Mesenchymal stem cell (in vitro differentiated cells and primary cell): ENCODE measurements at regions not wholly inside any gene's neighbourhood (a gene's known extent, or its start where the extent isn't known, plus 50 kb on each side); places are given as distances from the start of the nearest gene placed in this dataset.

Source experiments
- DNase-seq: peaks from one replicate; pipeline ENCODE4 v3.0.0-alpha.2; 2013
- H2AFZ ChIP-seq: one replicate; pipeline ENCODE4 v1.6.1; 2013; ENCODE audit warnings: low read depth, mild to moderate bottlenecking, control low read depth, inconsistent platforms, low read length, moderate library complexity
- H2AK5ac ChIP-seq: 2 replicates; pipeline ENCODE4 v1.6.1; 2013; ENCODE audit warnings: low read length, moderate library complexity, mild to moderate bottlenecking, inconsistent platforms; ENCODE audit not compliant: severe bottlenecking
- H2BK120ac ChIP-seq: one replicate; pipeline ENCODE4 v1.6.1; 2013; ENCODE audit warnings: low read depth, mild to moderate bottlenecking, inconsistent platforms, low read length, moderate library complexity
- H2BK12ac ChIP-seq, 2 experiments: one replicate each; pipeline ENCODE4 v1.6.1; 2013; ENCODE audit warnings: inconsistent platforms in 2 of 2, low read length in 2 of 2, mild to moderate bottlenecking in 2 of 2, moderate library complexity in 2 of 2, control low read depth in 1 of 2
- H2BK15ac ChIP-seq: one replicate; pipeline ENCODE4 v1.6.1; 2013; ENCODE audit warnings: mild to moderate bottlenecking, low read depth, inconsistent platforms; ENCODE audit not compliant: poor library complexity, severe bottlenecking
- H2BK5ac ChIP-seq: 2 replicates; pipeline ENCODE4 v1.6.1; 2013; ENCODE audit warnings: low read depth, mild to moderate bottlenecking, low read length, control low read depth, inconsistent platforms; ENCODE audit not compliant: poor library complexity, severe bottlenecking
- H3K14ac ChIP-seq, 2 experiments: one replicate each; pipeline ENCODE4 v1.6.1; 2013; ENCODE audit warnings: inconsistent platforms in 2 of 2, low read length in 2 of 2, control low read depth in 1 of 2, mild to moderate bottlenecking in 1 of 2, moderate library complexity in 1 of 2
- H3K18ac ChIP-seq, 2 experiments: one replicate each; pipeline ENCODE4 v1.6.1; 2013; ENCODE audit warnings: inconsistent platforms in 2 of 2, low read length in 2 of 2, control low read depth in 1 of 2, low read depth in 1 of 2, mild to moderate bottlenecking in 1 of 2
- H3K23ac ChIP-seq, 2 experiments: one replicate each; pipeline ENCODE4 v1.6.1; 2013; ENCODE audit warnings: inconsistent platforms in 2 of 2, low read length in 2 of 2, mild to moderate bottlenecking in 2 of 2, moderate library complexity in 2 of 2, control low read depth in 1 of 2
- H3K27ac ChIP-seq: 2 replicates; pipeline ENCODE4 v1.5.1; 2013; ENCODE audit warnings: mild to moderate bottlenecking, moderate library complexity, low read length, control low read depth, inconsistent platforms; ENCODE audit not compliant: poor library complexity, severe bottlenecking
- H3K27me3 ChIP-seq, 2 experiments: 2 replicates each; pipeline versions ENCODE4 v1.6.1 to v1.7.0; 2013; ENCODE audit warnings: low read length in 2 of 2, mild to moderate bottlenecking in 2 of 2, moderate library complexity in 2 of 2, control low read depth in 1 of 2, inconsistent platforms in 1 of 2; ENCODE audit not compliant: control insufficient read depth in 1 of 2, insufficient read depth in 1 of 2
- H3K36me3 ChIP-seq, 2 experiments: 2 replicates each; pipeline versions ENCODE4 v1.6.1 to v1.7.0; 2013; ENCODE audit warnings: low read length in 2 of 2, control low read depth in 1 of 2, inconsistent platforms in 1 of 2, low read depth in 1 of 2, mild to moderate bottlenecking in 1 of 2; ENCODE audit not compliant: insufficient read depth in 2 of 2, control insufficient read depth in 1 of 2
- H3K4ac ChIP-seq, 2 experiments: one replicate each; pipeline ENCODE4 v1.6.1; 2013; ENCODE audit warnings: inconsistent platforms in 2 of 2, low read length in 2 of 2, mild to moderate bottlenecking in 2 of 2, moderate library complexity in 2 of 2, control low read depth in 1 of 2, low read depth in 1 of 2
- H3K4me1 ChIP-seq: 2 replicates; pipeline ENCODE4 v1.6.1; 2013; ENCODE audit warnings: low read depth, low read length, control low read depth; ENCODE audit not compliant: control insufficient read depth, insufficient read depth
- H3K4me2 ChIP-seq: 2 replicates; pipeline ENCODE4 v1.6.1; 2013; ENCODE audit warnings: low read length, mild to moderate bottlenecking, inconsistent platforms; ENCODE audit not compliant: poor library complexity, severe bottlenecking
- H3K4me3 ChIP-seq, 2 experiments: 2 replicates each; pipeline versions ENCODE4 v1.5.1 to v1.7.0; 2013; ENCODE audit warnings: low read length in 2 of 2, mild to moderate bottlenecking in 2 of 2, control low read depth in 1 of 2, low read depth in 1 of 2; ENCODE audit not compliant: insufficient read depth in 1 of 2
- H3K79me1 ChIP-seq: replicated peaks from 2 replicates; pipeline ENCODE4 v1.6.1; 2013; ENCODE audit warnings: mild to moderate bottlenecking, control low read depth, low read length, inconsistent platforms; ENCODE audit not compliant: poor library complexity, severe bottlenecking
- H3K9ac ChIP-seq: 2 replicates; pipeline ENCODE4 v1.7.0; 2013; ENCODE audit warnings: mild to moderate bottlenecking, low read length, moderate library complexity
- H3K9me3 ChIP-seq: 2 replicates; pipeline ENCODE4 v1.7.0; 2013; ENCODE audit warnings: mild to moderate bottlenecking, low read length; ENCODE audit not compliant: control insufficient read depth
- H4K8ac ChIP-seq: one replicate; pipeline ENCODE4 v1.6.1; 2013; ENCODE audit warnings: inconsistent platforms, mild to moderate bottlenecking, low read length, moderate library complexity
- H4K91ac ChIP-seq: one replicate; pipeline ENCODE4 v1.6.1; 2013; ENCODE audit warnings: mild to moderate bottlenecking, low read length, inconsistent platforms
- WGBS: methylation state at CpG from one replicate; pipeline ENCODE4 v1.1.7; 2013; ENCODE audit warnings: mixed read lengths; 5-methylcytosine and 5-hydroxymethylcytosine counted together
- small RNA-seq: library from polyadenylated mRNA; stranded (forward); fragments of <200 nt; extraction: miRNeasy Mini kit (QIAGEN cat#:217004); gene quantifications from one replicate; pipeline ENCODE3, GENCODE V24; 2013; ENCODE audit warnings: low read depth

- no CpG with 5 or more reads among the region's 2 CpGs for WGBS
- no peak overlapping the region for H2AK5ac ChIP-seq
- H3K27me3 ChIP-seq, result peaks cover 0 to 4% of the 10 kb centered on the region in 2 experiments
- no peak for DNase-seq
- H3K4me1 ChIP-seq, result no peaks in the 10 kb centered on the region
- H3K9ac ChIP-seq, result no peak overlapping the region
- no peak overlapping the region for H2BK120ac ChIP-seq
- no peak overlapping the region for H3K27ac ChIP-seq
- H2AFZ ChIP-seq, result no peak overlapping the region
- no peak overlapping the region for H4K91ac ChIP-seq
- no peak overlapping the region for H3K14ac ChIP-seq
- H3K9me3 ChIP-seq, result no peaks in the 10 kb centered on the region
- no peak overlapping the region for H3K4me2 ChIP-seq
- H2BK5ac ChIP-seq, result no peak overlapping the region
- no peak overlapping the region for H4K8ac ChIP-seq
- no peak overlapping the region for H3K18ac ChIP-seq
- H2BK12ac ChIP-seq, result no peak overlapping the region
- no peak overlapping the region for H2BK15ac ChIP-seq
- H3K23ac ChIP-seq, result no peak overlapping the region
- no peaks in the 10 kb centered on the region for H3K36me3 ChIP-seq
- no peaks in the 10 kb centered on the region for H3K79me1 ChIP-seq
- no peak overlapping the region for H3K4me3 ChIP-seq
- no peak overlapping the region for H3K4ac ChIP-seq
These were observed 55.0 kb upstream of the PACRGL start for GRCh38 chr4:20645236-20645635.

GRCh38 chr4:20646287-20646686 lies 54.0 kb upstream of the PACRGL start:
- no peak overlapping the region for H4K91ac ChIP-seq
- H3K18ac ChIP-seq, result no peak overlapping the region
- no peak overlapping the region for H2BK5ac ChIP-seq
- no peaks in the 10 kb centered on the region for H3K36me3 ChIP-seq
- H3K27ac ChIP-seq, result no peak overlapping the region
- H2AFZ ChIP-seq, result no peak overlapping the region
- no peak overlapping the region for H3K4me2 ChIP-seq
- H3K4ac ChIP-seq, result no peak overlapping the region
- no peak overlapping the region for H2BK12ac ChIP-seq
- DNase-seq, result no peak
- H3K23ac ChIP-seq, result no peak overlapping the region
- H3K9ac ChIP-seq, result no peak overlapping the region
- peaks cover under 1% of the 10 kb centered on the region for H3K9me3 ChIP-seq
- no peak overlapping the region for H3K4me3 ChIP-seq
- H3K79me1 ChIP-seq, result no peaks in the 10 kb centered on the region
- no peak overlapping the region for H3K14ac ChIP-seq
- no peak overlapping the region for H2BK15ac ChIP-seq
- no peak overlapping the region for H2AK5ac ChIP-seq
- H3K27me3 ChIP-seq, result peaks cover 0 to 4% of the 10 kb centered on the region in 2 experiments
- H3K4me1 ChIP-seq, result no peaks in the 10 kb centered on the region
- no peak overlapping the region for H4K8ac ChIP-seq
- no peak overlapping the region for H2BK120ac ChIP-seq

Small RNAs in the stretch of these regions (small RNA-seq; reads per million reads assigned to genes)
- gene MIR218-1, result 72.2 reads per million, percentile 91 among the genes with 10 or more reads in this experiment
